ENCODE measurements at regions not wholly inside any gene's neighbourhood (a gene's known extent, or its start where the extent isn't known, plus 50 kb on each side); places are given as distances from the start of the nearest gene placed in this dataset.

- TF ChIP-seq CTCF (IDR thresholded peaks at IDR 0.05 in 8 of 11, conservative IDR thresholded peaks at IDR 0.05 in 3 of 11), result no peak
- TF ChIP-seq POLR2AphosphoS5 (IDR thresholded peaks at IDR 0.05), result no peak
These were observed 55.0 kb downstream of the TMEM30B start for GRCh38 chr14:61226015-61226654.

Data from spleen (tissue), 7 donors.